ENCODE measurements at regions not wholly inside any gene's neighbourhood (a gene's known extent, or its start where the extent isn't known, plus 50 kb on each side); places are given as distances from the start of the nearest gene placed in this dataset.
"Not testable (repeated sequence)": the region's sequence is repeated elsewhere in the genome, so short reads cannot be mapped to it uniquely, and the experiment has no call there.

DNA sequence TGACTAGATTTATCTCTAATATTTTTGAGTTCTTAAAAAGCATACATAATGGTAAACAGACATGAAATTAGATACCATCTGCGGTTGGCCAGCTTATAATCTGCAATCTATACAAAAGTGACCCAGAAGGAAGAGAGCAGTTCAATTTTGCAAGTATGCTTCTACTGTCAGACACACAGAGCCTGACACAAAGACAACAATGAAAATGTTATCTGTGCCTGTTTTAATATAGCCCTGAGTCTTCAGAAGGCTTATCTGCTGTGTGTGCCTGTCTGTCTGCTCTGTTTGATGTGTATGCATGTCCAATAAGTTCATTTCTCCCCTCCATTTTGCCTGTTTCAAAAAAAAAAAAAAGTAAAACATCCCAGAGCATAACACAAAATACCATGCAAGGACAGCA lies 73.3 kb upstream of the FHIP2A start:
- no peak for DNase-seq (ENCODE audit: low spot score)
- ChIA-PET POLR2A (ENCODE audit: low non-redundant PET) (no interaction called here), CTCF (no interaction called here)
- TF ChIP-seq, protein P1, sequence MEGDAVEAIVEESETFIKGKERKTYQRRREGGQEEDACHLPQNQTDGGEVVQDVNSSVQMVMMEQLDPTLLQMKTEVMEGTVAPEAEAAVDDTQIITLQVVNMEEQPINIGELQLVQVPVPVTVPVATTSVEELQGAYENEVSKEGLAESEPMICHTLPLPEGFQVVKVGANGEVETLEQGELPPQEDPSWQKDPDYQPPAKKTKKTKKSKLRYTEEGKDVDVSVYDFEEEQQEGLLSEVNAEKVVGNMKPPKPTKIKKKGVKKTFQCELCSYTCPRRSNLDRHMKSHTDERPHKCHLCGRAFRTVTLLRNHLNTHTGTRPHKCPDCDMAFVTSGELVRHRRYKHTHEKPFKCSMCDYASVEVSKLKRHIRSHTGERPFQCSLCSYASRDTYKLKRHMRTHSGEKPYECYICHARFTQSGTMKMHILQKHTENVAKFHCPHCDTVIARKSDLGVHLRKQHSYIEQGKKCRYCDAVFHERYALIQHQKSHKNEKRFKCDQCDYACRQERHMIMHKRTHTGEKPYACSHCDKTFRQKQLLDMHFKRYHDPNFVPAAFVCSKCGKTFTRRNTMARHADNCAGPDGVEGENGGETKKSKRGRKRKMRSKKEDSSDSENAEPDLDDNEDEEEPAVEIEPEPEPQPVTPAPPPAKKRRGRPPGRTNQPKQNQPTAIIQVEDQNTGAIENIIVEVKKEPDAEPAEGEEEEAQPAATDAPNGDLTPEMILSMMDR (conservative IDR thresholded peaks at IDR 0.05; ENCODE audit: low read depth) = no peak
- no peak overlapping the region for H3K27ac ChIP-seq

DNA sequence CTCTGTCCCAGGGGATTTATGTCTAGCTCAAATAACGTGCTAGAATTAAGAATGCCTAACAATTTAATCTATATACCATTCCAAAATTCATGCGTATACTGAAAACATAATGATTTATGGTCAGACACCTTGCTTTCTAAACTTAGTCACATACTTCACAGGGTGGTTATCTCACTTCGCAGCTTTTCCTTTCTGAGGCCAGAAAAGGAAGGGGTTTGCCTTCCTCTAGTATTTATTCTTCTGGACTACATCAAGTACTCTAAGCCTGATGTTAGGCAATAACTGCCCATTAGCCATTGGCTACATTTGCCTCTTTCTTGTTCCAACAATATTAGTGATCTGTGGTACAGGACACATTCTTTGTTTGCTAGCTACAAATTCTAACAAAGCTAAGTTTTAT lies 72.6 kb upstream of the FHIP2A start:
- TF ChIP-seq, protein P1 (conservative IDR thresholded peaks at IDR 0.05; ENCODE audit: low read depth) = no peak
- POLR2A ChIA-PET (ENCODE audit: low non-redundant PET) = no interaction called here
- no peak for DNase-seq (ENCODE audit: low spot score)
- CTCF ChIA-PET = interaction anchor here (0.6 to 0.8 kb wide), 2 partner anchors 82 to 146 kb away, joined by 3 to 4 read pairs; no protein-coding TSS in a partner anchor
- H3K27ac ChIP-seq = no peak overlapping the region

DNA sequence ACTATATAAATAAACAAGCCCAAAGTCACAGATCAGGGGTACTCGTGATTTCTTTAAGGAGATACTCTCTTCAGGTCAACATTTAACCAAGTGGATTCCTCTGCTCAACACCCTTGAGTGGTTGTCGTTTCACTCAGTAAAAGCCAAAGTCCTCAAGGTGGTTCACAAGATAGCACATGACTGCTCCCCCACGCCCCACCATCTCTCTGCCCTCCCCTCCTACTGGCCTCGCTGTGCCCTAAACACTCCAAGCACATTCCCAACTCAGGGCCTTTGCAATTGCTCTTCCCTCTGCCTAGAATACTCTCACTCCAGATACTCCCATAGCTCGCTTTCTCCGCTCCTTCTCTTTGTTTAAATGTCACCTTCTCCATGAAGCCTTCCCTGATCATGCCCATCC lies 72.1 kb upstream of the FHIP2A start:
- H3K27ac ChIP-seq = no peak overlapping the region
- DNase-seq (ENCODE audit: low spot score) = no peak
- ChIA-PET CTCF (interaction anchor here (0.6 to 0.8 kb wide), 2 partner anchors 82 to 147 kb away, joined by 3 to 4 read pairs; no protein-coding TSS in a partner anchor), POLR2A (ENCODE audit: low non-redundant PET) (no interaction called here)
- TF ChIP-seq, protein P1 (conservative IDR thresholded peaks at IDR 0.05; ENCODE audit: low read depth) = no peak

DNA sequence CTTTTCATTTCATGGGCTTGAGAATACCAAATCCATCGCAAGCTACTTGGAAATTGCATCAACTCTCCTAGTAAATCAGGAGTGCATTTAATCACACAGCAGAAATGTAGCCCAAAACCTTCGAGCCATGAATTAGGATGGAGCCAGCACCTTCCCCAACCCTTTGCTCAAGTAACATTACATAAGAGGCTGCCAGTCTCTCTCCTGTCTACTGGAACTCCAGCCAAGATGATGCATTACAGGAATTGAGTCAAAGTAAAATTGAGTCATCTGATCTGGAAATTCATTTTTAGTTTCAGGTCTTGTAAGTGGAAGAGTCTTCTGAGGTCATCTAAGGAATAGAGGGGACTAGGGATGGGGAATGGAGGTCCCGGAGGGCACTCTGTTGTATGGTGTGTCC lies 69.7 kb upstream of the FHIP2A start:
- CTCF ChIA-PET = interaction anchor here (0.6 to 0.7 kb wide), 2 partner anchors 25 to 236 kb away, joined by 3 read pairs; no protein-coding TSS in a partner anchor
- H3K27ac ChIP-seq = no peak overlapping the region
- POLR2A ChIA-PET (ENCODE audit: low non-redundant PET) = no interaction called here
- DNase-seq (ENCODE audit: low spot score) = peak; percentile 35
- TF ChIP-seq, protein P1 (conservative IDR thresholded peaks at IDR 0.05; ENCODE audit: low read depth) = no peak

DNA sequence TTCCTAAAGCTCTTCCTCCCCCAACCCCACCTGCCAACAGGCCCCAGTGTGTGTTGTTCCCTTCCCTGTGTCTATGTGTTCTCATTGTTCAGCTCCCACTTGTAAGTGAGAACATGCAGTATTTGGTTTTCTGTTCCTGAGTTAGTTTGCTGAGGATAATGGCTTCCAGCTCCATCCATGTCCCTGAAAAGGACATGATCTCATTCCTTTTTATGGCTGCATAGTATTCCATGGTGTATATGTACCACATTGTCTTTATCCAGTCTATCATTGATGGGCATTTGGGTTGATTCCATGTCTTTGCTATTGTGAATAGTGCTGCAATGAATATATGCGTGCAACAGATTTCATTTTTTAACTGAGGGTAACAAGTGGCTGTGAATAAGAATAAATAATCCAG lies 69.0 kb upstream of the FHIP2A start:
- POLR2A ChIA-PET (ENCODE audit: low non-redundant PET); DNase-seq (ENCODE audit: low spot score); H3K27ac ChIP-seq: not testable (repeated sequence)
- CTCF ChIA-PET = interaction anchor here (0.7 kb wide), 1 partner anchor 236 kb away, joined by 3 read pairs; no protein-coding TSS in a partner anchor

DNA sequence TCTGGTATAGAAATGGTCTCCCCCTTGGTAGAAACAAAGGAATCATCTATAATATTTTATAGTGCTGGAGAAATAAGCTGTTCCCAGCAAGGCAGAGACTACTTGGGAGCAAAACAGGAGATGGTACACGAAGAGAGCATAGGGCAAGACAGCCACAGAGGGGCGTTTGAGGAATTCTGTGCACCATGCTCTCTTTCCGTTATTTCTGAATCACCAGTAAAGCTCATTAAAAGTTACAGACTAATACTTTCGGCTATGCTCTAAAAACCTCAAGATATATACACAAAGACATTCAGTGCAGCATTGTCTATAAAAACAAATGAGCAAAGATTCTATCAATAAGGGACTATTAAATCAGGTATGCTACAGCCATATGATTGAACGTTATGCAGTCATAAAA lies 68.5 kb upstream of the FHIP2A start:
- ChIA-PET CTCF (no interaction called here), POLR2A (ENCODE audit: low non-redundant PET) (no interaction called here)
- DNase-seq (ENCODE audit: low spot score) = no peak
- TF ChIP-seq, protein P1 (conservative IDR thresholded peaks at IDR 0.05; ENCODE audit: low read depth) = no peak
- no peak overlapping the region for H3K27ac ChIP-seq

DNA sequence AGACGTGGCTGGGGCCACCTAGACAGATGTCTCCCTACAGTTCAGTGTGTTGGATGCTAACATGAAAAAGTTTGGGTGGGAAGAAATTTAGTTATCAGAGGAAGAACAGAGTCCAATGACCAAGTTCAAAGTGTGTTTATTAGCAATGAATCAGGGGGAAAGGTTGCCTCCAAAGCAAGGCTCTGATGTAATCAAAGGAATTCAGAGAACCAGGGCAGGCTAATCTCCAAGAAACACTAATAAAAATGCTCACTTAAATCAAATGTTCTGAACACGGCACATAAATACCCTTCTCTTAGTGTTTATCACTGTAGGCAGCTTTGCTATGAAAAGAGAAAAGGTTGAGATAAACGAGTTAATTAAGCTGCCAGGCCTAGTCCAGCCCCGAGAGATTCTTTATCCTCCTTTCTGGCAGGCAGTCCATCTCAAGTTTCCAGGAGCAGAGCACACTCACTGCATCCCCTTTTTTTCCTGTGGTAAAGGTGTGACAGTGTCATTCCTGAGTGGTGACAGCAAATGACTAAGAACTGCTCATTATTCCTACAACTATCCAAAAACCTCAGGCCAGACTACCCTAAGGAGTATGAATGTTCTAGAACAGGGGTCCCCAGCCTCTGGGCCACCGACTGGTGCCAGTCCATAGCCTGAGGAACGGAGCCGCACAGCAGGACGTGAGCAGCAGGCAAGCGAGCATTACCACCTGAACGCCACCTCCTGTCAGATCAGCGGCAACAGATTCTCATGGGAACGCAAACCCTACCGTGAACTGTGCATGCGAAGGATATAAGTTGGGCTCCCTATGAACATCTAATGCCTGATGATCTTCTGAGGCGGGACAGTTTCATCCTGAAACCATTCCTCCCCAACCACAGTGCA lies 66.9 kb upstream of the FHIP2A start:
- H3K27ac ChIP-seq = no peak overlapping the region
- peak; percentile 25 for DNase-seq (ENCODE audit: low spot score)
- TF ChIP-seq, protein P1 (conservative IDR thresholded peaks at IDR 0.05; ENCODE audit: low read depth) = no peak
- POLR2A ChIA-PET (ENCODE audit: low non-redundant PET) = no interaction called here
- CTCF ChIA-PET = interaction anchor here (0.6 kb wide), 1 partner anchor 1274 kb away, joined by 4 read pairs; no protein-coding TSS in a partner anchor

Data from RWPE1 (cell line).